ENCODE measurements at regions not wholly inside any gene's neighbourhood (a gene's known extent, or its start where the extent isn't known, plus 50 kb on each side); places are given as distances from the start of the nearest gene placed in this dataset.

DNA sequence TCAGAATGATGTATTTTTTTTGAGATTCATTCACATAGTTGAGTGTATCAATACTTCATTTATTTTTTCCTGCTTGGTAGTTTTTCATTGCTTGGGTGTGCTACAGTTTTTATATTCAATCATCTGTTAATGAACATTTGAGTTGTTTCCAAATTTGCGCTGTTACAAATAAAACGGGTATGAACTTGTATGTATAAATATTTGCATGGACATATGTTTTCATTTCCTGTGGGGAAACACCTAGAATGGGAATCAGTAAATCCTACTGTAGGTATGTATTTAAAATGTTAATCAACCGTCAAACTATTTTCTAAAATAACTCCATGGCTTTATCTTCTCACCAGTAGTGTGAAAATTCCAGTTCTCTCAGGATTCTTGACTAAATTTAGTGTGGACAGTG, 826.3 kb downstream of the EFNB2 start (continued):
- no peak for TF ChIP-seq EZH2 (IDR thresholded peaks at IDR 0.05)

GRCh38 chr13:105703843-105704242, 831.6 kb downstream of the EFNB2 start:
- Histone ChIP-seq H3K4me1 (ENCODE audit: control insufficient read depth in 1 of 2, insufficient read depth in 2 of 2, low read length in 2 of 2) (no peaks in the 10 kb centered on the region), H3K27ac (ENCODE audit: low read depth, low read length) (no peak overlapping the region), H3K4me3 (replicated peaks in 1 of 2; ENCODE audit: low read depth in 1 of 2, low read length in 2 of 2) (no peak overlapping the region), H3K79me2 (ENCODE audit: insufficient read depth, low read length) (no peaks in the 10 kb centered on the region), H4K20me1 (ENCODE audit: insufficient read depth) (no peaks in the 10 kb centered on the region), H3K9me3 (ENCODE audit: control insufficient read depth in 1 of 2, insufficient read depth in 1 of 2, low read depth in 1 of 2, low read length in 2 of 2) (no peaks in the 10 kb centered on the region), H3K9me2 (ENCODE audit: insufficient read depth) (no peaks in the 10 kb centered on the region), H3K36me3 (ENCODE audit: control insufficient read depth in 1 of 2, insufficient read depth in 2 of 2, low read length in 2 of 2) (no peaks in the 10 kb centered on the region), H2AFZ (ENCODE audit: low read depth, low read length, poor library complexity, severe bottlenecking) (no peak overlapping the region), H3K27me3 (ENCODE audit: insufficient read depth, low read length) (no peaks in the 10 kb centered on the region), H3K9ac (ENCODE audit: low read length) (no peak overlapping the region), H3K4me2 (ENCODE audit: low read length) (no peak overlapping the region)
- ATAC-seq (no peak), DNase-seq (ENCODE audit: low read depth, low spot score) (no peak)
- intact Hi-C loops (cut with micrococcal nuclease): no loop called here
- POLR2A ChIA-PET: no interaction called here
- no TSS peak for BruUV-seq (replicated peaks)
- RAD21 ChIA-PET (ENCODE audit: low non-redundant PET in 1 of 2, low total read pairs in 2 of 2, uncharacterized antibody in 2 of 2, unreplicated experiment in 2 of 2): no interaction called here
- TF ChIP-seq SIN3A (IDR thresholded peaks at IDR 0.05; ENCODE audit: low read depth): no peak
- TF ChIP-seq POLR2A (IDR thresholded peaks at IDR 0.05; ENCODE audit: borderline replicate concordance, extremely low read depth, insufficient read depth, insufficient read length): no peak
- no peak for TF ChIP-seq EGR1 (IDR thresholded peaks at IDR 0.05; ENCODE audit: low read depth)
- TF ChIP-seq POLR2AphosphoS5 (IDR thresholded peaks at IDR 0.05; ENCODE audit: low read depth, low read length): no peak
- no peak for TF ChIP-seq FOSL1 (IDR thresholded peaks at IDR 0.05; ENCODE audit: low read depth)
- TF ChIP-seq ZNF274 (IDR thresholded peaks at IDR 0.05; ENCODE audit: low read depth, low read length): no peak
- TF ChIP-seq, protein P1, sequence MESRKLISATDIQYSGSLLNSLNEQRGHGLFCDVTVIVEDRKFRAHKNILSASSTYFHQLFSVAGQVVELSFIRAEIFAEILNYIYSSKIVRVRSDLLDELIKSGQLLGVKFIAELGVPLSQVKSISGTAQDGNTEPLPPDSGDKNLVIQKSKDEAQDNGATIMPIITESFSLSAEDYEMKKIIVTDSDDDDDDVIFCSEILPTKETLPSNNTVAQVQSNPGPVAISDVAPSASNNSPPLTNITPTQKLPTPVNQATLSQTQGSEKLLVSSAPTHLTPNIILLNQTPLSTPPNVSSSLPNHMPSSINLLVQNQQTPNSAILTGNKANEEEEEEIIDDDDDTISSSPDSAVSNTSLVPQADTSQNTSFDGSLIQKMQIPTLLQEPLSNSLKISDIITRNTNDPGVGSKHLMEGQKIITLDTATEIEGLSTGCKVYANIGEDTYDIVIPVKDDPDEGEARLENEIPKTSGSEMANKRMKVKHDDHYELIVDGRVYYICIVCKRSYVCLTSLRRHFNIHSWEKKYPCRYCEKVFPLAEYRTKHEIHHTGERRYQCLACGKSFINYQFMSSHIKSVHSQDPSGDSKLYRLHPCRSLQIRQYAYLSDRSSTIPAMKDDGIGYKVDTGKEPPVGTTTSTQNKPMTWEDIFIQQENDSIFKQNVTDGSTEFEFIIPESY (IDR thresholded peaks at IDR 0.05; ENCODE audit: extremely low read depth, insufficient replicate concordance, low read length): no peak
- no peak for TF ChIP-seq SP1 (IDR thresholded peaks at IDR 0.05; ENCODE audit: low read depth)
- no peak for TF ChIP-seq EZH2phosphoT487 (IDR thresholded peaks at IDR 0.05; ENCODE audit: borderline replicate concordance)
- no peak for TF ChIP-seq EZH2 (IDR thresholded peaks at IDR 0.05)
- TF ChIP-seq, protein P2, sequence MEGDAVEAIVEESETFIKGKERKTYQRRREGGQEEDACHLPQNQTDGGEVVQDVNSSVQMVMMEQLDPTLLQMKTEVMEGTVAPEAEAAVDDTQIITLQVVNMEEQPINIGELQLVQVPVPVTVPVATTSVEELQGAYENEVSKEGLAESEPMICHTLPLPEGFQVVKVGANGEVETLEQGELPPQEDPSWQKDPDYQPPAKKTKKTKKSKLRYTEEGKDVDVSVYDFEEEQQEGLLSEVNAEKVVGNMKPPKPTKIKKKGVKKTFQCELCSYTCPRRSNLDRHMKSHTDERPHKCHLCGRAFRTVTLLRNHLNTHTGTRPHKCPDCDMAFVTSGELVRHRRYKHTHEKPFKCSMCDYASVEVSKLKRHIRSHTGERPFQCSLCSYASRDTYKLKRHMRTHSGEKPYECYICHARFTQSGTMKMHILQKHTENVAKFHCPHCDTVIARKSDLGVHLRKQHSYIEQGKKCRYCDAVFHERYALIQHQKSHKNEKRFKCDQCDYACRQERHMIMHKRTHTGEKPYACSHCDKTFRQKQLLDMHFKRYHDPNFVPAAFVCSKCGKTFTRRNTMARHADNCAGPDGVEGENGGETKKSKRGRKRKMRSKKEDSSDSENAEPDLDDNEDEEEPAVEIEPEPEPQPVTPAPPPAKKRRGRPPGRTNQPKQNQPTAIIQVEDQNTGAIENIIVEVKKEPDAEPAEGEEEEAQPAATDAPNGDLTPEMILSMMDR (IDR thresholded peaks at IDR 0.05 in 2 of 3, conservative IDR thresholded peaks at IDR 0.05 in 1 of 3; ENCODE audit: borderline replicate concordance in 1 of 3, insufficient read depth in 1 of 3, low read depth in 2 of 3, low read length in 2 of 3): no peak
- no peak for TF ChIP-seq REST (IDR thresholded peaks at IDR 0.05; ENCODE audit: low read depth)
- no peak for TF ChIP-seq CBX3 (IDR thresholded peaks at IDR 0.05; ENCODE audit: low read depth)
- TF ChIP-seq TCF7L2 (IDR thresholded peaks at IDR 0.05; ENCODE audit: borderline replicate concordance, extremely low read depth, insufficient read depth, insufficient read length): no peak
- no peak for TF ChIP-seq ATF3 (IDR thresholded peaks at IDR 0.05)
- no peak for TF ChIP-seq RAD21 (IDR thresholded peaks at IDR 0.05; ENCODE audit: low read depth)
- CTCF ChIA-PET: no interaction called here

Measured in HCT116 (cell line).